WERI-Rb-1 (cell line): ENCODE measurements at regions not wholly inside any gene's neighbourhood (a gene's known extent, or its start where the extent isn't known, plus 50 kb on each side); places are given as distances from the start of the nearest gene placed in this dataset.

ENCODE experiments used
- DNase-seq: peaks from one replicate; pipeline ENCODE4 v3.0.0-alpha.2; 2020
- H3K27ac ChIP-seq: fragments of 250-450 bp; sonication (Bioruptor Pico); 2 replicates; pipeline ENCODE4 v1.5.1; 2020; ENCODE audit warnings: mild to moderate bottlenecking, moderate library complexity
- H3K27me3 ChIP-seq: fragments of 250-450 bp; sonication (Bioruptor Pico); 2 replicates; pipeline ENCODE4 v1.5.1; 2021; ENCODE audit warnings: mild to moderate bottlenecking, low read depth, moderate library complexity; ENCODE audit not compliant: insufficient read depth, severe bottlenecking
- H3K36me3 ChIP-seq: fragments of 250-450 bp; sonication (Bioruptor Pico); 2 replicates; pipeline ENCODE4 v1.5.1; 2020; ENCODE audit warnings: mild to moderate bottlenecking, moderate library complexity
- H3K4me3 ChIP-seq: 2 replicates; pipeline ENCODE4 v1.5.1; 2011; ENCODE audit warnings: low read depth, mild to moderate bottlenecking, control low read depth, low read length
- H3K9me3 ChIP-seq: fragments of 250-450 bp; sonication (Bioruptor Pico); 2 replicates; pipeline ENCODE4 v1.5.1; 2021; ENCODE audit warnings: mild to moderate bottlenecking, moderate library complexity; ENCODE audit not compliant: severe bottlenecking
- CTCF ChIP-seq: IDR thresholded peaks from 2 replicates; pipeline ENCODE4 v1.5.1; 2011; ENCODE audit warnings: low read depth, mild to moderate bottlenecking, control low read depth, inconsistent platforms, low read length

DNA sequence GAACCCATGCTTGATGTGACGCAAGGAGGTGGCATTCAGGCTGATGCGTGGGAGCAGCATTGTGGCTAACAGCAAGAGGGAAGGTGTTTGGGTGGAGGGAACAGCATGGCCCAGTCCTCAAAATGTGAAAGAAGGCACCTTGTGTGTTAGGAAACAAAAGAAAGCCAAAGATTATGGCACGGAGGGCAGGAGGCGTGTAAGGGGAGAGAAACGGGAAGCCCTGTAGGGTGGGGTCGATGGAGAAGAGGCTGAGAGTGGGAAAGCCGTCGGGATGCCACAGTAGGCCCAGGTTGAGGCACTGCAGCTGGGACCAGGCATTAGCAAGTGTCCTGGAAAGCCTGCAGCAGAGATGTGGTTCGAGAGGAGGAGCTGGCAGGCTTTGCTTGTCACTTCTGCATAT lies 241.1 kb downstream of the GADD45G start:
- TF ChIP-seq CTCF = no peak
- no peak overlapping the region for H3K4me3 ChIP-seq
- no peaks in the 10 kb centered on the region for H3K27me3 ChIP-seq
- H3K27ac ChIP-seq = no peak overlapping the region
- no peaks in the 10 kb centered on the region for H3K36me3 ChIP-seq
- DNase-seq = no peak
- H3K9me3 ChIP-seq = no peaks in the 10 kb centered on the region

- Histone ChIP-seq H3K27ac (no peak overlapping the region), H3K27me3 (no peaks in the 10 kb centered on the region), H3K9me3 (no peaks in the 10 kb centered on the region), H3K36me3 (no peaks in the 10 kb centered on the region), H3K4me3 (no peak overlapping the region)
- DNase-seq = no peak
- TF ChIP-seq CTCF = no peak
These were observed 243.5 kb downstream of the GADD45G start for GRCh38 chr9:89848060-89849040.

DNA sequence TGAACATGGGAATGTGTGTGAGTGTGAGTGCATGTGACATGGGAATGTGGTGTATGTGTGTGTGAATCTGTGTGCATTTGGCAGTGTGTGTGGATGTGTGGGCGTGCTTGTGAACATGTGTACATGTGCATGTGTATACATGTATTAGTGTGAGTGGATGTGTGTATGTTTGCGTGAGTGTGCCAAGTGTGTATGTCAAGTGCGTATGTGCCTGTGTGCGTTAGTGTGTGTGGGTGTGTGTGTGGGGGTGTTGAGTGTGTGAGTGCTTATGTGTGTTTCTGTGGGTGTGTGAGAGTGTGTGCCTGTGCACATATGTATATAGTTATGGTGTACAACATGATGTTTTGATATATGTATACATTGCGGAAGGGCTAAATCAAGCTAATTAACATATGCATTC lies 244.3 kb downstream of the GADD45G start:
- Histone ChIP-seq H3K4me3 (no peak overlapping the region), H3K36me3 (no peaks in the 10 kb centered on the region), H3K27me3 (no peaks in the 10 kb centered on the region), H3K27ac (no peak overlapping the region), H3K9me3 (no peaks in the 10 kb centered on the region)
- no peak for DNase-seq
- TF ChIP-seq CTCF = no peak

GRCh38 chr9:89850153-89850552 lies 245.3 kb downstream of the GADD45G start:
- Histone ChIP-seq H3K27me3 (no peaks in the 10 kb centered on the region), H3K4me3 (no peak overlapping the region), H3K36me3 (no peaks in the 10 kb centered on the region), H3K27ac (no peak overlapping the region), H3K9me3 (no peaks in the 10 kb centered on the region)
- no peak for TF ChIP-seq CTCF
- no peak for DNase-seq

DNA sequence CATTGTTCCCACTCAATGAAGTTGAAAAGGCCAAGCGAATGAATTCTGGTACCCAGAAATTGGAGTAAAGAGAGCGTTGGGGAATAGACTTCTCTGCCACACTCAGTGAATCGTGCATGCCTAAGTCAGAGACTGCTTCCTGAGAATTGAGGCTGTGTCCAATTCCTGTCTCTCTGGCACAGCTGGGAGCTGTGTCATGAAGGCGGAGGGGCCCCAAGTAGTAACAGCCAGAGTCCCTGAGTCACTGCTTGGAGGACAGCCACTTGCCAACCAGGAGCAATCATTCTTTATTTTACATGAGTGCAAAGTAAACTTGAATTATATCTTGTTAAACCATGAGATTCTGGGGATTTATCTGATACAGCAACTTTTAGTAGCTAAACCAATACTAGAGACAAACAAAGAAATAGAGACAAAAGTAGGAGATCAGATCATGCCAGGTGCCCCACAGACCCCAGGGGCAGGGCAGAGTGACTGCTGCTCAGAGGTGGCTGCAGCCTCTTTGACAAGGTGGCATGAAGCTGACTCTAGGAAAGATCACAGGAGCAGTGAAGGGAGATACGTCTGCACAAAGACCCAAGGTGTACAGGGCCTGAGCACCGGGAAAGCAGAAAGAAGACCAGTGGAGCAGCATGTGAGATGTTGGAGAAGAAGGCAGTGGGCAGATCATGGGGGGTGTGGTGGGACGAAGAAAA lies 246.0 kb downstream of the GADD45G start:
- Histone ChIP-seq H3K27ac (no peak overlapping the region), H3K9me3 (no peaks in the 10 kb centered on the region), H3K4me3 (no peak overlapping the region), H3K27me3 (no peaks in the 10 kb centered on the region), H3K36me3 (no peaks in the 10 kb centered on the region)
- no peak for TF ChIP-seq CTCF
- DNase-seq = no peak
